Activated CD8-positive, alpha-beta memory T cell treated with anti-CD3 and anti-CD28 coated beads, Interleukin-2, amount 50 U/mL, for 48 hours (primary cell): ENCODE measurements at regions not wholly inside any gene's neighbourhood (a gene's known extent, or its start where the extent isn't known, plus 50 kb on each side); places are given as distances from the start of the nearest gene placed in this dataset.

ENCODE experiments used
- DNase-seq: peaks from one replicate; pipeline ENCODE4 v3.0.0-alpha.2; 2020

DNA sequence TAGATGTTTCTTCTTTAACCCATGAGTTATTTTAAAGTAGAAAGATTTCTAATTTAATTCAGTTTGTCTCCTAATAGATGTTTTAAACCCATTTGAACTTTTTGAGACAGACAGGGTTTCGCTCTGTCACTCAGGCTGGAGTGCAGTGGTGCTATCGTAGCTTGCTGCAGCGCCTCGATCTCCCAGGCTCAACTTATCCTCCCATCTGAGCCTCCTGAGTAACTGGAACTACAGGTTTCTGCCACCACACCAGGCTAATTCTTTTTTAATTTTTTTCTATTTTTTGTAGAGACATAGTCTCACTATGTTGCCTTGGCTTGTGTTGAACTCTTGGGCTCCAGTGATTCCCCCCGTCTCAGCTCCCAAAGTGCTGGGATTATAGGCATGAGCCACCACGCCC, 53.0 kb upstream of the RAB18 start:
- no peak for DNase-seq

DNA sequence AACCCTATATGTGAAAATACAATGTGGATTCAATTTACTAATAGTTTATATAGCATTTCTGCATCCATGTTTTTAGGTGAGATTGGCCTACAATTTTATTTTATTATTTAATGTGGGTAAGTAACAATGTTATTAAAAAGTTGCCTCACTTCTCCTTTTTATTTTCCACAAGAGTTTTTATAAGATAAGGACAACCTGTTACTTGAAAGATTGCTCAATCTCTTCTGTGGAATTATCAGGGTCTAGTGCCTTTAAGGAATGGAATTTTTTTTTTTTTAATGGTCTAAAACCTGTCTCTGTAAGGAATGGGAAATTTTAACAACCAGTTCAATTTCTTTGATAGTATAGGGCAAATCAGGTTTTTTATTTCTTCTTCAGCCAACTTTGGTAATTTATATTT, 53.9 kb upstream of the RAB18 start:
- DNase-seq: no peak

DNA sequence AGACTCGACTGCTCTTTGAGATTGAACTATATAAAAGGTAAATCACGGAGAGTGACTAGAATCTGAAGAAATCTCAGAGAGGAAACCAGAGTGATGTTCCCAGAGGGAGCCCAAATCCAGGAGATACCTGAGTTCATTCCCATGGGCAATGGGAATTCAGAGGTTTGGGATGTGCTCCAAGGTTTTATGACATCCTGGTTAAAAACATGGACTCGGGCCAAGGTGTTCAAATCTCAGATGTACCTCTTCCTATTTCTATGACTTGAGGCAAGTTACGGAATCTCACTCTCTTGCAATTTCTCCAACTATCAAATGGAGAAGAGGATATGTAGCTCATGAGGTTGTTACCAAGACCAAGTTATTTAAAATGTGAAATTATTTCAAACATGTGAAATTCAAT, 54.5 kb upstream of the RAB18 start:
- no peak for DNase-seq

DNA sequence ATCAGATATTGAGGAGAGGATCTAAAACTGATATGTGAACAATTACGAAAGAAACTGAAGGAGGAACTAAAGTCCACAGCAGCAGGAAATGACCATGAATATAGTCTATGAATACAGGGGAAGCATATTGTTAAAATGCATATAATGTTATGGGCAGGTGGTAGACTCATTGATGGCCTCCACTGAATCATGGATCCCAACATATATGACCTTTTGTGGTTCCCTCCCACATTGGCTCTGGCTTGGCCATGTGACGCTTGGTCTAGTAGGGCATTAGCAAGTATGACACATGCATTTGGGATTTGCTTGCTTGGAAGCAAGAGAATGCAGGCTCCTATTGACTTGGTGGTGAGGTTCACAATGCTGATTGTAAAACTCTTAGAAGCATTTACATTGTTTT, 55.2 kb upstream of the RAB18 start:
- no peak for DNase-seq

- DNase-seq: no peak
Observed at GRCh38 chr10:27447540-27447939, 56.6 kb upstream of the RAB18 start.

- DNase-seq: no peak
Observed at GRCh38 chr10:27446091-27446918, 57.8 kb upstream of the RAB18 start.

DNA sequence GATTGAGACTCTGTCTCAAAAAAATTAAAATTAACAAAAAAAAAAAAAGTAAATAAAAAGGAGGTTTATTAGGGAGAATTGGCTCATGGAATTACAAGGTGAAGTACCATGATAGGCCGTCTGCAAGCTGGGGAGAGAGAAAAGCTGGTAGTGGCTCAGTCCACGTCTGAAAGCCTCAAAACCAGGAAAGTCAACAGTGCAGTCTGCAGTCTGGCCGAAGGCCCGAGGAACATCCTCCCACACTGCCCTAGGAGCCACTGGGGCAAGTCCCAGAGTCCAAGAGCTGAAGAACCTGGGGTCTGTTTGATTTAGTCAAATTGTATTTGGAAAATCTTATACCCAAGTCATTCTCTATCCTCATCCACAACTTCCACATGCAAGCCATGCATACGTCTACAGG, 59.0 kb upstream of the RAB18 start:
- DNase-seq: no peak

DNA sequence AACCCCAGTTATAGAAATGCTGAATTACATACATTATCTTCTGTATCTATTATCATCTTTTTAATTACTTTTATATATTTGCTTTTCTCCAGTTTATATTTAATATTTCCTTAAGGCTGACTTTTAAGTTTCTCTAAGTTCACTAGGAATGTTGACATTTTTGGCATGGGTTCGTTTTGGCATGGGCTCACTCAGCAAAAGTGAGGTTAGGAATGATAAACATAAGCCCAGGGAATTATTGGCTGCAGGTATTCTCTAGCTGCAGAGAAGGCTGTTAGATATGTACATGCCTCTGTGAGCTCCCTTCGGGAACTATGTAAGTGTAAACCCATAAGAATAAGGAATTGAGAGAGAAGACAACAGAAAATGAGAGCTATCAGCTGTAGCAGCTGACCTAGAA, 63.6 kb upstream of the RAB18 start:
- no peak for DNase-seq

GRCh38 chr10:27440021-27440420, 64.1 kb upstream of the RAB18 start:
- no peak for DNase-seq

DNA sequence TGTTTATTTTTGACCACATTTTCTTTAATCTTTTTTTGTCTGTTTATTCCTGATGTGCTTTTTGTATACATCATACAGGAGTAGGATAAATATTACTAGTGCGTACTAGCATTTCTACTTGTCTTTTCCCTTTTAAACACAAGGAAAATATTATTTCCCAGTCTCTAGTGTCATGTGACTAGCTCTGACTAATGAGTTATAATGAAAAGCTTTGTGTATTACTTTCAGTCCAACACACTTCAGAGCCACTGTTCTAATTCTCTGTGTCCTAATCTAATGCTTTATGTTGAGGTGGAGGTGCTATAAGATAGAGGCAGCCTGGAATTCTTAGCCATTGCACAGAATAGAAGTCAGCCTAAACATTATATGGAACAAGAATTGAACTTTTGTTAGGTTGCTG, 65.0 kb upstream of the RAB18 start:
- DNase-seq: no peak

DNA sequence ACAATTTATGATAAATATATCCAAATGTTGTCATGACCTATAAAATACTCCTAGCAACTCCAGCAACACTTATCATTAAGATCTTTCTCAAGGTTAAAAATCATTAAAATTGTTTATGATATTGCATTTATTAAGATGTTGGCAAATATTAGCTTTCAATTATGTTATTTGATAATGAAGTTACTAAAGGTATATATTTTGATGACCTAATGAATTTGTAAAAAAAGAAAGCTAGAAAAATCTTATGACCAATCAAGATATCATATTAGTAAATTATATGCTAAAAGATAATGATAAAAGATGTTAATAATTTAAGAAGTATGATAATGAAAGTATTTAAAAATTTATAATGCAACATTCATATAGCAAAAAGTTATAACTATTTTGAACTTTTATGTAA, 66.3 kb upstream of the RAB18 start:
- DNase-seq: no peak

DNA sequence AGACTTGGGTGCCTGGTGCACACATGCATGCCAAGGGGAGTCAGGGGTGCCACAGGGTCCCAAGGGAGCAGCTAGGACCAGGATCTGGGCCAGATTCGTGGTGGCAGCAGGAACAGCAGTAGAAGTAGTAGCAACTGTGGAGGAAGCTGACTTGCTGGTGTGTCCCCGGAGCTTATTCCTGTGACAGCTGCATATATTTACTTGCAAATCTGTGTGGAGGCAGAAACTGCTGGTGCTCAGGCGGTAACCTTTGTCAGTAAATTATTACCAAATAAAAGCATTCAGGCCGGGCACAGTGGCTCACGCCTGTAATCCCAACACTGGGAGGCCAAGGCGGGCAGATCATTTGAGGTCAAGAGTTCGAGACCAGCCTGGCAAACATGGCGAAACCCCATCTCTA, 67.4 kb upstream of the RAB18 start:
- no peak for DNase-seq

GRCh38 chr10:27433976-27434375, 70.1 kb upstream of the RAB18 start:
- no peak for DNase-seq

- DNase-seq: no peak
Observed at GRCh38 chr10:27426948-27427467, 77.1 kb upstream of the RAB18 start.

DNA sequence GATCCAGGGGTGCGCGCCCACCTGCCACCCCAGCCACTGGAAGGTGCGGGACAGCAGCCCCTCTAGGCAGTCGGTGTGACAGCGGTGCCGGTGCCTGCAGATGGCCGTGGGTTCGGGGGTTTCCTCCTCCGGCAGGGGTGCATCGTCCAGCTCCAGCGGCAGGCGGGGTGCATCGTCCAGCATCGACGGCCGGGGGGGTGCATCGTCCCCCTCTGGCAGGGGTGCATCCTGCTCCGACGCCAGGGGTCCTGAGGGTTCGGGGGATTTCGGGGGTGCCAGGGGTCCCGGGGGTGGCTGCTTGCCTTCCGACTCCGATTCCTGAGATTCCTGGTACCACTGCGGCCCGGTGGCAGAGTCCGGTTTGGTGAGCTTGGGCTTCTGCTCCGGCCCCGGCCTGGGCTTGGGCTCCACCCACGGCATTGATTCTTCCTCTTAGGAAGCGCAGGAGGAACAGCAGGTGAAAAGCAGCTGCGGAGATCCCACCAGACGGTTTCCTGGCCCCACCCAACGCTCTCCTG, 90.2 kb upstream of the RAB18 start:
- no peak for DNase-seq

GRCh38 chr10:27413387-27413786, 90.7 kb upstream of the RAB18 start:
- DNase-seq: no peak

- no peak for DNase-seq
Observed at GRCh38 chr10:27410153-27410552, 94.0 kb upstream of the RAB18 start.

GRCh38 chr10:27407271-27407670, 96.8 kb upstream of the RAB18 start:
- no peak for DNase-seq

DNA sequence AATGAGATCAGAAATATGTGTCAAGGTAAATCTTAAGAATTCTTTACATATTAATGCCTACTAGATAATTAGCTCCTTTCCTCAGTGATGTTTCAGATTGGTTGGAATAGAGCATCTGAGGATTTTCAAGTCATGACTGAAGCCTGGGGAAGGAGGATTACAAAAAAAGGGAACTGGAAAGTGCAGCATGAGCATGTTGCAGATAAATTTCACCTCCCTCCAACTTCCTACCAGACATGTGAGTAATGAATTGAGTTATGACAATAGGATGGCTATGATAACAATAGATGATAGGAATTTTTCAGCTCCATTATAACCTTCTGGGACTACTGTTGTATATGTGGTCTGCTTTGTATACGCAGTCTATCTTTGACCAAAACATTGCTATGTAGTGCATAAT, 104.2 kb upstream of the RAB18 start:
- no peak for DNase-seq

DNA sequence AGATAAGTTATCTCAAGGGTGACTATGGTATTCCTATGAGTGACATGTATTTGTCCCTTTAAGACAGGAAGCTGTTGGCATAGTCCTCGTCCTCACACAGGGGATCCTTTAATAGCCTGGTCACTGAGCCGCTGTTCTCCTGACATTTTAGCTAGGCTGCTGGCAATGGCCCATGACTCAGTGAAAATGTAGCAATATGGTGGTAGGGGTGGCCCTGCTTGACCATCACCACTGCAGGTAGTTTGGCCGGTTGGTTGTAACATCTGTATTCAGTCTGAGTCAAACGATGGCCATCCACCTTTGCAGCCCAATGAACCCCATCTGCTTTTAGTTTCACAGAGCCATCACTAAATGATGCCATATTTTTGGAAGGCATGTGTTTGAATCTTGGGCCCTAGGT, 110.1 kb upstream of the RAB18 start:
- no peak for DNase-seq

DNA sequence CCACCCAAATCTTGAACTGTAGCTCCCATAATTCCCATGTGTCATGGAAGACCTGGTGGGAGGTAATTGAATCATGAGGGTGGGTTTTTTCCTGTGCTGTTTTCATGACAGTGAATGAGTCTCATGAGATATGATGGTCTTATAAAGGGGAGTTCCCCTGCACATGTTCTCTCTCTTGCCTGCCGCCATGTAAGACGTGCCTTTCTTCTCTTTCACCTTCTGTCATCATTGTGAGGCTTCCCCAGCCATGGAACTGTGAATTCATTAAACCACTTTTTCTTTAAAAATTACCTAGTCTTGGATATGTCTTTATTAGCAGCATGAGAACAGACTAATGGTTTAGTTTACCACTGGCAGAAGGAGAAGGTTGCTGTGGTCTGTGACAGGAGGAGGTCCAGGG, 111.5 kb upstream of the RAB18 start:
- DNase-seq: no peak

DNA sequence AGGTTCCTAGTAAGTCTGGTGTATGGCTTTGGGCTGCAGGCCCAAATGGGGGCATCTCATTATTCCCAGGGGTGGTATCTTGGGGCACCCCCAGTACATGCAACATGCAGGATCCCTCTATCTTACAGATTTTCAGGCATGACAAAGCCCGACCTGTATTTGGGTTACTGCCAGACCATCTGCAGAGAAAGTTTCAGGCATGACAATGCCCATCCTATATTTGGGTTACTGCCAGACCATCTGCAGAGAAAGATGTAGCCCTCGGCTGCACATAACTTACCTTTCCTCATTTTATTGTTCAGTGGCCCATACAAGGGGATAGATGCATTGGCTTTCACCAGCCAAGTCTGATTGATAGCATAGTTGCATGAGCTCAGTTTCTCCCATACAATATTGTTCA, 112.2 kb upstream of the RAB18 start:
- no peak for DNase-seq

- no peak for DNase-seq
Observed at GRCh38 chr10:27391325-27391724, 112.8 kb upstream of the RAB18 start.

GRCh38 chr10:27390681-27391080, 113.4 kb upstream of the RAB18 start:
- DNase-seq: no peak
